ENCODE measurements at regions not wholly inside any gene's neighbourhood (a gene's known extent, or its start where the extent isn't known, plus 50 kb on each side); places are given as distances from the start of the nearest gene placed in this dataset.
"Not testable (repeated sequence)": the region's sequence is repeated elsewhere in the genome, so short reads cannot be mapped to it uniquely, and the experiment has no call there.

DNA sequence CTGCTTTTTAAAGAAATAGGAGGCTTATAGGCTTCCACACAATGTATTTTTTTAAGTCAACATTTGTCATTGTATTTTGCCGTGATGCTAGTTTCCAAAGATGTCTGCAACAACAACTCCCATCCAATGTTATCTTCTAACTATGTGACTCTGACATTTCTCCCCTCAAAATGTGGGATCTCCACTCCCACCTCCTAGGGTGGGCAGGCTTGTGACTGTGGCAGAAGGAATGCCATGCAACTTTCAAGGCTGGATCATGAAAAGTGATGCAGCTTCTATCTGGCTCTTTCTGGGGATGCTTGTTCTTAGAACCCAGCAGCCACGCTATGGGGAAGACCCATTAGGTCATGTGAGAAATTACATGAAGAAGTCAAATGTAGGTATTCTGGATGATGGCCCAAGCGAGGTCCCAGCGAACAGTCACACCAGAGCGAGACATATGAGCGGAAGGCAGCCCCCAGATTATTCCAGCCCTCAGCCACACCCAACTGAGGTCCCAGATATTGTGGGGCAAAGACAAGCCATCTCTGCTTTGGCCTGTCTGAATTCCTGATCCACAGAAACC lies 124.3 kb downstream of the BDH1 start:
- no peak for DNase-seq (ENCODE audit: low read depth in 4 of 4, low spot score in 3 of 4)

DNA sequence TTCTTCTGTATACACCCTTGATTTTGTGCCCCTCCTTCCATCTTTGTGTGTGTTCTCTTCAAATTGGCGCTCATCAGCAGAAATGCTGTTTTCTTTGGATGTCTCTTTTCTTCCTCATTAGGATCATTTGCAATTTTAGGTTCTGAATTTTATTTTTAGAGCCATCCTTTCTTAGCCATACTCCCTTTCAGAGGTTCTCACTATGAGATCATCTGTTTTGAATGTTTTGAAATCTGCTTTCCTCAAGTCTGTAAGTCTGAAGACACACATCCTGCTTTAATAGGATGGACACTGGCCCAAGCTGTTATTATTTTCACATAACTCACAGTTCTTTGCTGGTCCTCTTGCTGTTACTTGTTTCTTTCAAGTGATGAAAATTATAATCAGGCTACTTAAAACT lies 124.8 kb downstream of the BDH1 start:
- no peak for DNase-seq (ENCODE audit: low read depth in 4 of 4, low spot score in 3 of 4)

DNA sequence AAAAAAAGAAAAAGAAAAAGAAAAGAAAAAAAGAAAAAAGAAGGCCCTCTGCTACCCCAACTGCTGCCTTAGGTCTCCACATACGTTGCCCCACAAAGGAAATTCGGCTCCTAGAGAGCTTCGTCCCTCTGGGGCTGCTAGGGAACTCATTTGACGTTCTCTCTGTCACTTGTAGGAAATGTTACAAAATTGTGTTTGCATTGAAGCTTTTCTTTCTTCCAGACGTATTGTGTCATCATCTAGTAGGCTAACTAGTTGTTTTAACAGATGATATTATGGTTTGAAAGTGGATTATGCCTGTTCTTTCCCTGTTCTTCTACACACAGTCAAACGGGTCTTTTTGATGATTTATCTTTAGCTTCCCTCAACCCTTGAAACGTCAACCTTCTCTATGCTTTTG lies 125.3 kb downstream of the BDH1 start:
- DNase-seq (ENCODE audit: low read depth in 4 of 4, low spot score in 3 of 4): no peak

DNA sequence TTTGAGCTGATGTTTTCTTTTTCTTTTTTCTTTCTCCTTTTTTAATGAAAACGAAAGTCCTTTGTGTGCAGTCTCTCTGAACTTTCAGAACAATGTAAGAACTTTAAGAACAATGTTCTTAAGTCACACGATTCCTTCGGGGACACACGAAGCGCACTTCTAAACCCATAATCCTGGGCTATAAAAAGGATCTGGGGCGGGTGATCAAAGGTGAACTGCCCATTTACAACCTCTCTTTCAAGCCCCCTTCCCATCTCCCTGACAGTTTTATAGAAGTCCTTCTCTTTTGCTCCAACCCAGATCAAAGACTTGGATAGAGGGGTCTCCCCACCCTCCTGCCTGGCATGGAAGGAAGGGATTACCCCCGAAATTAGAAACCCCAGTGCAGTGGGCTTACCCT lies 126.8 kb downstream of the BDH1 start:
- DNase-seq (ENCODE audit: low read depth in 4 of 4, low spot score in 3 of 4): no peak

DNA sequence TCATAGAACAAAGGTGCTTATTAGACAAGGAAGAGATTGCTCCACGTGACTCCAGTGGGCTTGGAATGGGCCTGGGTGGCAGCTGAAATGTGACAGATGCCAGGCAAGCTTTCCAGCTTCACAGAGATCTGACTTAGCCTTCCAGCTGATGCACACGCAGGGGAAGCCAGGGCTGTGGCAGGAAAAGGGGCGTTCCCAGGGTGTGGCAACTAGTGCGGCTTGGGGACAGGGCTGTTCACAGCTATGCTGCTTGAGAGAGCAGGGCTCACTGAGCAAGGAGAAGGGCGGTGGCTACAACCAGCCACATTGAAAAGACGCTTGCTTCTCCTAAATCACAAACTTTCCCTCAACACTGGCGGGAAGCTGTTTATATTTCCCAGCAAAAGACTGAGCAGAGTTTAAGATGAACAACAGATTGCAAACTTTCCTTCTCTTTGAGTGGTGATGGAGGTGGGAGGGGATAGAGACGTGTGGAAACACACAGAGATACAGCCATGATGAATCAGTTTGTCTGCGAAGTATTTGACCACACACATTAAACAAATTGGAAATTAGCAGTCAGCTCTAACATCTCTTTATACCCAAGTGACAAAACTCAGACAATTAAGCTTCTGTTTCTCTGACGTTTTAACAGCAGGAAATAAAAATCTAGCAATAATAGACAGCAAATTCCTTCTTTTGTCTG lies 127.5 kb downstream of the BDH1 start:
- DNase-seq (ENCODE audit: low read depth in 4 of 4, low spot score in 3 of 4): no peak

DNA sequence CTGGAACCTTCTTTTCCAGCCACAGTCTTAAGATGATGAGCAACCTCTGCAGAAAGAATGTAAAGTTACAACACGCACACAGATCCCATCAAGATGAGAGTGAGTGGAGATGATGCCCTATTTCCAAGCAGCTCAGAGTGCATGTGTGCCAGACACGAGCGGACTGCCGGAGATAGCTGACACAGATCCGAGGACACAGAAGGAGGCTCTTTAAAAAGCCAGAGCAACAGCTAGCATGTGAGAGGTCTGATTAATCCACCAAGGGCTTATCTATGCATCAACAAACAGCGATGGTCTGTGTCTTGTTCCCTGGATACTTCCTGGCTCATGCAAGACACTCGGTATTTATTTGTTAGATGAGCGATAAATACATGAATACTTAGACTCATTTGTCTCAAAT lies 128.6 kb upstream of the DLG1 start:
- no peak for DNase-seq (ENCODE audit: low read depth in 4 of 4, low spot score in 3 of 4)

DNA sequence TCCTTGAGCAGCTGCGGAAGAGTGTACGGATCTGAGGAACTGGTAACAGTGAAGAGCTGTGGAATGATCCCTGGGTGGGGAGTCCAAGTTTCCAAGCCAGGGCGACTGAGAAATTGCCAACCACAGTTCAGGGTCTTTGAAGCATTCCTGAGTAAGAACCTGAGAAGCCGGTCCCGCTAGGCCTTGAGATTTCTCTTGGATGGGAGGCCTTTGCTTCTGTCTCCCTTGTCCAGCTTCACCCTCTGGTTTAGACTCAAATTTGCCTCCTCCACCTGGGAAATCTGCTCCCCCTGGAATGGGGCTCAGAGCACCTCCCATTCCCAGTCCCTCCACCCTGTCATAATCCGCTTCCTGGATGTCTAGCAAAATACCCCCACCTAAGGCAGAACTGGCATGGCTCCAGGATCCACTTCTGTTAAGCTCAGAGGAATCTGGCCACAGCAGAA lies 127.7 kb upstream of the DLG1 start:
- no peak for DNase-seq (ENCODE audit: low read depth in 4 of 4, low spot score in 3 of 4)

DNA sequence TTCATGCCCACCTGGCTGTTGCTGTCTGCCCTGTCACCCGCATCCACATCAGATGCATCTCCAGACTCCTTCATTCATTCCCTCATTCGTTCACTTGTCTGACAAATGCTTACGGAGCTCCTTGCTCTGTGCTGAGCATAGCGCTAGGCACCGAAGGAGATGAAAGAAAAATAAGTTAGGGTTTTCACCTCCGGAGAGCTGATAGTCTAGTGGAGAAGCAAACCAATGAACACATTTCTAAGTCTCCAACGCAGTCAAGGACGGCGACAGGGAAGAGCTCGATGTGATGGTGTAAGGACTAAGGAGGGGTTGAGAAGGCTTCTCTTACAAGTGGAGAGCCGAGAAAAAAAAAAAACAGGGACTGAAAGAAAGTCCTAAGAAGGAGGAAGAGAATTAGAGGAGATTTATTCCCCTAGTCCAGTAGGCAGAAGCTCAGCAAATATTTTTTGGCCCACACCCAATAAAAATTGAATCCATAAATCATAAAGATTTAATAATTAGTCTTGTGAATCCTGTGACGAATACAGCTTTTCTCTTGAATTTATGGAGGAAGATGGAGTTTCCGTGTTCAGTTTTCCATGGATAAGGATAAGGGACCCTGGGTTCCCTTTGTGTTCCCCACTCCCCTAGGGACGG lies 127.2 kb upstream of the DLG1 start:
- DNase-seq (ENCODE audit: low read depth in 4 of 4, low spot score in 3 of 4): no peak

DNA sequence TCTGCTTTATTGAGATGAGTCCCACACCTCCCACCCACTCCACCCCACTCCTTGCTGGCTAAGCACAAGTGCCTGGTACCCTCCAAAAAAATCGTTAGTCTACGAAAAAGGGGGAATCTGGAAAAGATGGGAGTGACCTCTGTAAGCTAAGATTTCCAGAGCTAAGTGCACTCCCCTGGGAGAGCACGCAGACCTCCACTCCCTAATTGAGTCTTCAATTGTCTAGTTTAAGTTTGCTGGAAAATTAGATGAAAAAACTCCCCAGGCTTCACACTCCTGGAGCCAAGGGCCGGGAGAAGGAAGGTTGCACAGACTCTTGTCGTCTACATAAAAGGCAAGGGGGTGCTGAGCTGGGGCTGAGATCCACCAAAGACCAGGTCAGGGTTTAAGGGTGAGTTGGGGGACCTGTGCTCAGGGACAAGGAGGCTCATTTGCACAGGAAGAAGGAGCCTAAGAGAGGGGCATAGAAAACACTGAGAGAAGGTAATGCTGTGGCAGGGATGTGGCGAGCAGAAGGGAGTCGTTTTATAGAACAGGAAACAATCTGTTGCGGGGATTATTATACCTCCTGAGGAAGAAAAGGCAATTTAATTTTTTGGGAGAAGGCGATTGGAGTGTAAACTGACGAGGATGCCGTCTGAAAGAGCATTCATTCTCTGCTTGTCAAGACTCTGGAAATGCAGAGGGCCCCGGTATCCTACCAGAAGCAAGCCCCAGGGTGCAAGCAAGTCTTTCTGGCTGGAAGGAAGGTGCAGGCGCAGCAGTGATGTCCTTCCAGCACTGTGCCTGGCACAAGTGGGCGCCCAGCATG lies 126.5 kb upstream of the DLG1 start:
- no peak for DNase-seq (ENCODE audit: low read depth in 4 of 4, low spot score in 3 of 4)

DNA sequence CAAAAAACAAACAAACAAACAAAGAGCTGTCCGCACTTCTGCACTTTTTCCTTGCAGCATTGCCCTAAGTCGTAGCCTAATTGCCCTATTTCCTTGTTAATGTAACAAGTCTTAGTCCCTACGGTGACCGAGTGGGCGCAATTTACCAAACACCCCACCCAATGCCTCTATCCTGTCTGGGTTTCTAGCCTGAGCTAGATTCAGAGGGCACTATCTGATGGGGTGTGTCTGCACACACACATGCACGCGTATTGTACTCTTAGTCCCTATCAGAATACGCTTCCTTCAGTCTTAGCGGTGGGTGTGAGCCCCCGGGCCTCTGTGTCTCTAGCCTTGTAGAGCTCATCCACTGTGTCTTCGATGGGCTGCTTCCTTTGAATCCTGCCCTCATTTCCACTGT lies 125.9 kb upstream of the DLG1 start:
- DNase-seq (ENCODE audit: low read depth in 4 of 4, low spot score in 3 of 4): no peak

DNA sequence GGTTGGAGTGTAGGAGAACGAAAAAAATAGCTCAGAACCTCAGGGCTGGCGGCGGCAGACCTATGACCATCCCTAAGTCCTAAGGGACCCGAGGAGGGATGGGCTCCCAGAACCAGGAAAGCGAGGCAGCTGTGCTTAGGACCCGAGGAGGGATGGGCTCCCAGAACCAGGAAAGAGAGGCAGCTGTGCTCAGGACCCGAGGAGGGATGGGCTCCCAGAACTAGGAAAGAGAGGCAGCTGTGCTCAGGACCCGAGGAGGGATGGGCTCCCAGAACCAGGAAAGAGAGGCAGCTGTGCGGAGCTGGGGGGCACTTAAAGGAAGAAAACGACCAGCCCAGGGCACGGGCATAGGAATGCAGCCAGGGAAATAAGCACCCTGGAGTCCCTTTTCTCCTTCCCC lies 125.0 kb upstream of the DLG1 start:
- DNase-seq (ENCODE audit: low read depth in 4 of 4, low spot score in 3 of 4): no peak

DNA sequence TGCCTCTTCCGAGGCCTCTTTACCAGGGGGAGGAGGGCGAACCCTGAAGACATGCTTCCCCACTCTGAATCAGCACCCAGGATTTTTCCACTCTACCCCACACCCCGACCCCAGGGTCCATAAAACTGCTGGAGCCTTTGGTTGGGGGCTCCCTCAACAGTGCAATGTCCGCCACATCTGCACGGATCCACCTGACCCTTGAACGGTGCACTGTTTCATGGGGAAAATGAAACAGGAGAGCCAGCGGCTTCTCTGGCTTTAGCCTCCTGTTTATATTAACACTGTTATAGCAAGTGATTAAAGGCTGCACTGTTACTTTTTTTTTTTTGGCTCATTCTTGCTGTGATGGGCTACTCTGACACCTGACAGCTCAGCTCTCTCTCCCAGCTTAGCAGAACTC lies 124.1 kb upstream of the DLG1 start:
- no peak for DNase-seq (ENCODE audit: low read depth in 4 of 4, low spot score in 3 of 4)

DNA sequence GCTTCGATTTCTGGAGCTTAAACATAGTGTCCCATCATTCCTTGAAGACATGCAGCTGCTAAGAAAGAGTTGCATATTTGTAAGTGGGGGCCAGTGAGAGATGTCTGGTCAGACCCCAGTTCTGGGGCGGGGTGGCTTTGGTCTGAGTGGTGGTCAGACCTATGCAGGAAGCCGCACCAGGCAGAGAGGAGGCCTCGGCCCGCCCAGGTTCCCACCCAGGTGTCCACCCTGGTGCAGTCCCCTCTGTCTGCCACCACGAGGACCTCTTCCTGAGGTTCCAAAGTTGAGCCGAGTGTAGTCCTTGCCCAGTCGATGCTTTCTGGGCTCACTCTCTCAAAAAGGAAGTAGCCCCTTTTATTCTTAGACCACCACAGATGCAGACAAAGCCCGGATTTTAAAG lies 122.6 kb upstream of the DLG1 start:
- no peak for DNase-seq (ENCODE audit: low read depth in 4 of 4, low spot score in 3 of 4)

DNA sequence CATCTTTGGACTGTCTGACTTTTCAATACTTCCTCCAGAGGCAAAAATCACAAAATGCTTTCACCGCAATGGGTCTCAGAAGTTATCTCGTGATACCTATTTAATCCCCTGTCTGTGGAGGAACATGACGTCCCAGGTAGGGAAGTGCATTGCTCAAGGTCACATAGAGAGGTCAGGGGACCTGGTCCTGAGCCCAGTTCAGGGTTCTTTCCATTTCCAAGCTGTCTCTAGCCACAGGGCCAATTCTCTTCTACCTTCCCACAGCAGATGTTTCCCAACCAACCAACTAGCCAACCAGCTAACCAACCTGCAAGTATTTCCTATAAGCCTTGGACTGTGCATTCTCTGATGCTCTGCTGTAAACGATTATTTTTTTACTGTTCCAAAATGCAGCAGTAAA lies 122.2 kb upstream of the DLG1 start:
- DNase-seq (ENCODE audit: low read depth in 4 of 4, low spot score in 3 of 4): no peak

DNA sequence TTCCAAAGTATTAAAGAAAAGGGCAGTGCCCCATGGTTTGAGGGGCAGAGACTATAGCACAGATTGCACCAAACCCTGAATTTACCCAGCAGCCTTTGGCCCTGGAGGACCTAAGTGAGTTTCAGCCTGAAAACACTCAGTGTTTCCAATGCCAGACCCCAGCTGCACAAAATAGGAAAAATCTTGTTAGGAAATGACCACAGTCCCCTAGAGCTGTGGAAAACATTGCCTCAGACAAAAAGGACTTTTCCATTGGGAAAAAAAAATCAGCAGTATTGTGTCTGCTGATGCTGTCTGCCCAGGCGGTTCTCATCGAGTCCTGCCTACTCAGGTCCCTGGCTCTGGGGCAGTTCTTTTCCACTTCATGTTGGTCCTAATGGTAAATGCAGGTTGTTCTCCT lies 121.7 kb upstream of the DLG1 start:
- DNase-seq (ENCODE audit: low read depth in 4 of 4, low spot score in 3 of 4): no peak

DNA sequence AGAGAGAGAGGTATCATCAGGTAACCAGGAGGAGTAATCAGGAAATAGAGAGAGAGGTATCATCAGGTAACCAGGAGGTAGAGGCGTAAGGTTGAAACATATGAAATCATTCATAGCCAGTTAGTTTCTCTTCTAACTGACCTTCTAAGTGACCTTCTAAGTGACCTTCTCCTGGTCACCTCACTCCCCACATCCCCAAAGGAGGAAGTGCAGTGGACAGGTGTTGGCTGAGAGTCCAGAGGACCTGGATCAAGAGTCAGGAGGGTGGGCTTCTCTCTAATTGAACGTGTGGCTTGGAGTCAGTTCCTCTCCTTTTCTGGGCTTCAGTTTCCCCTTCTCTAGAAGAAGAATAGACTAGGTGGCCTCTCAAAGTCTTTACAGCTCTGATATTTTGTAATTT lies 121.3 kb upstream of the DLG1 start:
- no peak for DNase-seq (ENCODE audit: low read depth in 4 of 4, low spot score in 3 of 4)

DNA sequence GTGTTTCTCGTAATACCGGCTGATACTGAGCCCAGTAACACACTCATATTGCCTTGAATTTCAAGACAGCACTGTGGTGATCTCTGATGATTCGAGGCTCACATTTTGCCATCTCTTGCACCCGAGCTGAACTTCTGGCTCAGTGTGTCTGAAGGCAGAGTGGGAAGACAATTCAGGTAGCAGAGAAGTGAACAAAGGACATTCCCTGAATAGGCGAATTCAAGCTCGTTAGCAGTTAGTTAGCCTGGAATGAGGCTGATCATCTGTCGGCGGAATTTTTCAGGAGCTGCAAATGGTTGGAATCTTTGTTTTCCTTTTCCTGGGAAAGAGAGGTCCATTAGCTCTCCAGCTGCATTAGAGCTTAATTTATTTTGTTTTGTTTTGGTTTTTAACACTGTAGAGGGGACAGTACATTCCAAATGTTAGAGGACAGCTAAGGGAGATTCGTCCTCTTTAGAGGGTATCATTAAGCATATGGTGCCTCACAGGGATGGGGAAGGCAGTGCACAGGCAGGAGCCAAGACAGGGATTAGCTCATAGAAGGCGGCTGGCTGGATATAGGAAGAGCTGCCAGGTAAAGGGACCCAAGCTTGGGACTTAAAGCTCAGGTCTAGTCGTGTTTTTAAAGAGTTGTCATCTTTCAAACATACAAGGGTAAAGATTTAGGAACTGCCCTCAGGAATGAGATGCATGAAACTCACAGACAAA lies 119.7 kb upstream of the DLG1 start:
- no peak for DNase-seq (ENCODE audit: low read depth in 4 of 4, low spot score in 3 of 4)

DNA sequence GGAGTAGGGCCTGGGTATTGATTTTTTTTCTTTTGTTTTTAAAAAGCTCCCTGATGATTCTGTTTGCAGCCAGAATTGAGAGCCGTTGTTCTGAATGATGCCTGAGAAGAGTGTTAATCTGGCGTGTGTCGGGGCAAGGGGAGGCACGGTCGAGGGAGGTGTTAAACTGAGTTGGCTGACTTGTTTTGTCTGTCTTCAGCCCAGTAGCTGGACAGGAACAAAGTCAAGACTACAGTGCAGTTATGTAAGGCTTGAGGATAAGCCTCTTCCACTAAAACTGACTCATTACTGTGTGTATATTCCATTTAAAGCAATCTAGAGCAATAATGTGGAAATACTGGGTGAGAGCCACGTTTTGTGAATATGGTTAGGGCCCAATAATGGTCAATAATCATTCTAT lies 119.0 kb upstream of the DLG1 start:
- DNase-seq (ENCODE audit: low read depth in 4 of 4, low spot score in 3 of 4): no peak

DNA sequence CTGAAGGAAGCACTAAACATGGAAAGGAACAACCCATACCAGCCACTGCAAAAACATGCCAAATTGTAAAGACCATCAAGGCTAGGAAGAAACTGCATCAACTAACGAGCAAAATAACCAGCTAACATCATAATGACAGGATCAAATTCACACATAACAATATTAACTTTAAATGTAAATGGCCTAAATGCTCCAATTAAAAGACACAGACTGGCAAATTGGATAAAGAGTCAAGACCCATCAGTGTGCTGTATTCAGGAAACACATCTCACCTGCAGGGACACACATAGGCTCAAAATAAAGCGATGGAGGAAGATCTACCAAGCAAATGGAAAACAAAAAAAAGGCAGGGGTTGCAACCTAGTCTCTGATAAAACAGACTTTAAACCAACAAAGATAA lies 113.5 kb upstream of the DLG1 start:
- not testable (repeated sequence) for DNase-seq (ENCODE audit: low read depth in 4 of 4, low spot score in 3 of 4)

DNA sequence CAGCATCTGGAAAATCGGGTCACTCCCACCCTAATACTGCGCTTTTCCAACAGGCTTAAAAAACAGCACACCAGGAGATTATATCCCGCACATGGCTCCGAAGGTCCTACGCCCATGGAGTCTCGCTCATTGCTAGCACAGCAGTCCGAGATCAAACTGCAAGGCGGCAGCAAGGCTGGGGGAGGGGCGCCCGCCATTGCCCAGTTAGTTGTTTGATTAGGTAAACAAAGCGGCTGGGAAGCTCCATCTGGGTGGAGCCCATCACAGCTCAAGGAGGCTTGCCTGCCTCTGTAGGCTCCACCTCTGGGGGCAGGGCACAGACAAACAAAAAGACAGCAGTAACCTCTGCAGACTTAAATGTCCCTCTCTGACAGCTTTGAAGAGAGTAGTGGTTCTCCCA lies 111.8 kb upstream of the DLG1 start:
- DNase-seq (ENCODE audit: low read depth in 4 of 4, low spot score in 3 of 4): not testable (repeated sequence)
